Caco-2 (cell line): ENCODE measurements at regions not wholly inside any gene's neighbourhood (a gene's known extent, or its start where the extent isn't known, plus 50 kb on each side); places are given as distances from the start of the nearest gene placed in this dataset.

Experiments
- BruUV-seq: library from RNA; stranded (reverse); fragments of 400-500 nt; replicated peaks from 2 replicates; lab custom pipeline; 2021; lab: Mats Ljungman, UMichigan
- CTCF ChIA-PET: fragments of 300-600 bp; sonication (Branson Sonifier 250); formaldehyde crosslinking; loops from one replicate; lab custom pipeline; 2022; ENCODE audit warnings: antibody characterized with exemption; lab: Charles Lee
- POLR2A ChIA-PET: fragments of 300-600 bp; sonication (Branson Sonifier 250); formaldehyde crosslinking; loops from one replicate; lab custom pipeline; 2022; ENCODE audit warnings: antibody characterized with exemption; lab: Charles Lee
- DNase-seq, 2 experiments: peaks; one replicate each; pipeline versions ENCODE4 v3.0.0 to v3.0.0-alpha.2; 2020 to 2022
- H3K27me3 ChIP-seq: replicated peaks from 2 replicates; pipeline ENCODE4 v1.6.0; 2011; ENCODE audit warnings: low read length; ENCODE audit not compliant: control insufficient read depth, insufficient read depth
- H3K36me3 ChIP-seq: 2 replicates; pipeline ENCODE4 v1.5.1; 2011; ENCODE audit warnings: low read length; ENCODE audit not compliant: control insufficient read depth, insufficient read depth
- H3K4me1 ChIP-seq: fragments of 250-450 bp; sonication (Bioruptor Pico); 2 replicates; pipeline ENCODE4 v1.5.1; 2020; ENCODE audit warnings: mild to moderate bottlenecking
- H3K4me3 ChIP-seq: 2 replicates; pipeline ENCODE4 v1.5.1; 2011; ENCODE audit warnings: low read depth, mild to moderate bottlenecking, control low read depth, low read length
- H3K9me3 ChIP-seq: fragments of 250-450 bp; sonication (Bioruptor Pico); 2 replicates; pipeline ENCODE4 v1.5.1; 2020; ENCODE audit warnings: mild to moderate bottlenecking, moderate library complexity
- H3K27ac Mint-ChIP-seq: one replicate; pipeline ENCODE4 v1.8.0; 2022; ENCODE audit warnings: mixed read lengths; ENCODE audit not compliant: unreplicated experiment
- H3K27me3 Mint-ChIP-seq: one replicate; pipeline ENCODE4 v1.8.0; 2022; ENCODE audit warnings: mixed read lengths; ENCODE audit not compliant: insufficient read depth, unreplicated experiment
- H3K36me3 Mint-ChIP-seq: one replicate; pipeline ENCODE4 v1.8.0; 2022; ENCODE audit warnings: mild to moderate bottlenecking, mixed read lengths; ENCODE audit not compliant: insufficient read depth, unreplicated experiment
- H3K4me1 Mint-ChIP-seq: one replicate; pipeline ENCODE4 v1.8.0; 2022; ENCODE audit warnings: low read depth, mixed read lengths; ENCODE audit not compliant: unreplicated experiment
- H3K4me3 Mint-ChIP-seq: one replicate; pipeline ENCODE4 v1.8.0; 2022; ENCODE audit warnings: mild to moderate bottlenecking, moderate library complexity, mixed read lengths; ENCODE audit not compliant: unreplicated experiment
- H3K9me3 Mint-ChIP-seq: one replicate; pipeline ENCODE4 v1.8.0; 2022; ENCODE audit warnings: mixed read lengths; ENCODE audit not compliant: unreplicated experiment
- intact Hi-C: fragments of 100-400 bp; cut with micrococcal nuclease; formaldehyde crosslinking; loops from one replicate; pipeline ENCODE4 v1.10.0; 2022; ENCODE audit not compliant: unreplicated experiment
- TF ChIP-seq, protein P1 (sequence below), 2 experiments: fragments of 200-600 bp in 1 of 2; IDR thresholded peaks; 1 replicate in 1 of 2; 2 replicates in 1 of 2; pipeline versions ENCODE4 v1.5.1 to v1.8.0; 2011 to 2022; ENCODE audit warnings: antibody characterized with exemption in 1 of 2, control low read depth in 1 of 2, inconsistent platforms in 1 of 2, low read depth in 1 of 2, low read length in 1 of 2, mild to moderate bottlenecking in 1 of 2, moderate library complexity in 1 of 2; ENCODE audit not compliant: insufficient read depth in 1 of 2, severe bottlenecking in 1 of 2, unreplicated experiment in 1 of 2

DNA sequence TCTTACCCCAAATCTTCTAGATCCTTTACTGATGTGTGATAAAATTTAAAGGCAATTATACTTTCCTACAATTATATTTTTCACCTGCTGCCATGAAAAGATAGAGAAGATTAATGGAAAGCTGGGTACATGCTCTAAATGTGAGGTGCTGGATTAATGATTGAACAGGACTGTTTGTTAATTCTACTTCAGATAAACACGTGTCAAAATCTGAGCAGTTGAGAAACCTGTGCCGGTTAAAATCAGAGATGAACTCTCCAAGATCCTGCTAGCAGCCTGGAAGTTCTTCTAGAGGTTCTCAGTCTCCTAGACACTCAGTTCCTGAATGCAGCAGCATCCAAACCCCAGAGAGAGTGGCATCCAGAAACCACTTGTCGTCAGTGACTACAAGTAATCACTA, 69.2 kb downstream of the INHBA start:
- Mint-ChIP-seq H3K27me3 (no peaks in the 10 kb centered on the region), H3K36me3 (no peaks in the 10 kb centered on the region), H3K9me3 (no peaks in the 10 kb centered on the region), H3K27ac (no peak overlapping the region), H3K4me1 (no peaks in the 10 kb centered on the region), H3K4me3 (no peak overlapping the region)
- TF ChIP-seq, protein P1, sequence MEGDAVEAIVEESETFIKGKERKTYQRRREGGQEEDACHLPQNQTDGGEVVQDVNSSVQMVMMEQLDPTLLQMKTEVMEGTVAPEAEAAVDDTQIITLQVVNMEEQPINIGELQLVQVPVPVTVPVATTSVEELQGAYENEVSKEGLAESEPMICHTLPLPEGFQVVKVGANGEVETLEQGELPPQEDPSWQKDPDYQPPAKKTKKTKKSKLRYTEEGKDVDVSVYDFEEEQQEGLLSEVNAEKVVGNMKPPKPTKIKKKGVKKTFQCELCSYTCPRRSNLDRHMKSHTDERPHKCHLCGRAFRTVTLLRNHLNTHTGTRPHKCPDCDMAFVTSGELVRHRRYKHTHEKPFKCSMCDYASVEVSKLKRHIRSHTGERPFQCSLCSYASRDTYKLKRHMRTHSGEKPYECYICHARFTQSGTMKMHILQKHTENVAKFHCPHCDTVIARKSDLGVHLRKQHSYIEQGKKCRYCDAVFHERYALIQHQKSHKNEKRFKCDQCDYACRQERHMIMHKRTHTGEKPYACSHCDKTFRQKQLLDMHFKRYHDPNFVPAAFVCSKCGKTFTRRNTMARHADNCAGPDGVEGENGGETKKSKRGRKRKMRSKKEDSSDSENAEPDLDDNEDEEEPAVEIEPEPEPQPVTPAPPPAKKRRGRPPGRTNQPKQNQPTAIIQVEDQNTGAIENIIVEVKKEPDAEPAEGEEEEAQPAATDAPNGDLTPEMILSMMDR (IDR thresholded peaks at IDR 0.05; ENCODE audit: insufficient read depth in 1 of 2, low read depth in 1 of 2, low read length in 1 of 2, severe bottlenecking in 1 of 2, unreplicated experiment in 1 of 2), result no peak
- H3K36me3 ChIP-seq, result no peaks in the 10 kb centered on the region
- ChIA-PET CTCF (no interaction called here), POLR2A (no interaction called here)
- no peaks in the 10 kb centered on the region; the same call in 1 of the 2 replicates for H3K27me3 ChIP-seq
- H3K4me1 ChIP-seq, result no peaks in the 10 kb centered on the region
- intact Hi-C loops, result no loop called here
- no peak overlapping the region for H3K4me3 ChIP-seq
- no TSS peak for BruUV-seq
- no peak for DNase-seq
- no peaks in the 10 kb centered on the region for H3K9me3 ChIP-seq

DNA sequence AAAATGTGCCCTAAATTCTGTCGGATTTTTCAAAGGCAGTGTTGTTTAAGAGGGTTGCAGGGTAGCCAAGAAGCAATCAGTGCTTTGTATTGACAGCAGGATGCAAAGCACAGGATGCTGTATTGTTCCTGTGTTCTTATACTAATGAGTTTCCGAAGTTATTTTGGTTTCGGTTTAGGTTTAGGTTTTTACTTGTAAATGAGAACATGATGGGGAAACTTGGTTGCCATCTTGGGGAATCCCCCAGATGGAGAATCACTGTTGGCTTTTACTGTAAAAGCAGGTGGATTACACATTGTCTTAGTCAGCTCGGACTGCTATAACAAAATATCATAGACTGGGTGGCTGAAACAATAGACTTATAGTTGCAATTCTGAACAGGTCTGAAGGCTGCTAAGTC, 72.1 kb downstream of the INHBA start:
- H3K36me3 ChIP-seq, result no peaks in the 10 kb centered on the region
- Mint-ChIP-seq H3K36me3 (no peaks in the 10 kb centered on the region), H3K9me3 (no peaks in the 10 kb centered on the region), H3K27me3 (no peaks in the 10 kb centered on the region), H3K4me1 (no peaks in the 10 kb centered on the region), H3K27ac (no peak overlapping the region), H3K4me3 (no peak overlapping the region)
- H3K9me3 ChIP-seq, result no peaks in the 10 kb centered on the region
- no peak for DNase-seq
- intact Hi-C loops, result no loop called here
- no peaks in the 10 kb centered on the region for H3K4me1 ChIP-seq
- no peaks in the 10 kb centered on the region; the same call in 1 of the 2 replicates for H3K27me3 ChIP-seq
- TF ChIP-seq, protein P1 (IDR thresholded peaks at IDR 0.05; ENCODE audit: insufficient read depth in 1 of 2, low read depth in 1 of 2, low read length in 1 of 2, severe bottlenecking in 1 of 2, unreplicated experiment in 1 of 2), result no peak
- ChIA-PET CTCF (no interaction called here), POLR2A (no interaction called here)
- no peak overlapping the region for H3K4me3 ChIP-seq
- BruUV-seq, result no TSS peak

DNA sequence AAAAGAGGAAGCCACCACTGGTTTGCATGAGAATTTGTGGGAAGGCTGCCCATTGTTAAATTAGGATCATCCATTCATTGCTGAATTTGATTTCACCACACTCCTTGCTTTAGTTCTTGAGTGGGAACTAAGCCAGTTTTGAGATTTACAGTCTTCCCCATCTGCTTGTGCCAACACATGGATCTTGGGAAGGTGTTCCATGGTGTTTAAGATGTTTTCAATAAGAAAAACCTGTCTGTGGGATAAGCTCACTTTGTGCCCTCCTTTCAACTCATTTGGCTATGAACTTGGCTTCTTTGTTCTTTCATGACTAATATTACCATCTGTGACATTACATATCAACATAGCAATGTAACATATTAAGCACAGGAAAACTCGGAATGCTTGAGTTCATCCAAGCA, 73.2 kb downstream of the INHBA start:
- Mint-ChIP-seq H3K4me1 (no peaks in the 10 kb centered on the region), H3K9me3 (no peaks in the 10 kb centered on the region), H3K27ac (no peak overlapping the region), H3K4me3 (no peak overlapping the region), H3K27me3 (no peaks in the 10 kb centered on the region), H3K36me3 (no peaks in the 10 kb centered on the region)
- intact Hi-C loops, result no loop called here
- no peaks in the 10 kb centered on the region for H3K4me1 ChIP-seq
- H3K9me3 ChIP-seq, result no peaks in the 10 kb centered on the region; the same call in 1 of the 2 replicates
- CTCF ChIA-PET, result no interaction called here
- BruUV-seq, result no TSS peak
- POLR2A ChIA-PET, result no interaction called here
- TF ChIP-seq, protein P1 (IDR thresholded peaks at IDR 0.05; ENCODE audit: insufficient read depth in 1 of 2, low read depth in 1 of 2, low read length in 1 of 2, severe bottlenecking in 1 of 2, unreplicated experiment in 1 of 2), result no peak
- H3K4me3 ChIP-seq, result no peak overlapping the region
- no peaks in the 10 kb centered on the region; the same call in 1 of the 2 replicates for H3K27me3 ChIP-seq
- no peaks in the 10 kb centered on the region for H3K36me3 ChIP-seq
- no peak for DNase-seq
